ENCODE measurements at regions not wholly inside any gene's neighbourhood (a gene's known extent, or its start where the extent isn't known, plus 50 kb on each side); places are given as distances from the start of the nearest gene placed in this dataset.

DNA sequence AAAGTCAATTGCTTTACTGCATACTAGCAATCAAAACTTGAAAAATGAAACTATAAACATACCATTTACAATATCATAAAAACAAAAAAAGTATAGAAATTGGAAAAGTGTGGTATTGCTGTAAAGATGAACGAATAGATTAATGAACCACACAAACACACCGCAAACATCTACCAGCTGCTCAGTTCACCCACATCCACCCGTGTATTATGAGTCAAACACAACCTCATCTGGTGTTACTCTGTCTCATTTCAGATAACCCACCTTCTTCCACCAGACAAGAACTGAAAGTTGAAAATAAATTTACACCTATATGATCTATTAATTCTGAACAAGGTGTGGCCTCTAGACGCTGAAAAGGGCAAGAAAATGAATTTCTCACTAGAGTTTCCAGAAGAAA lies 53.3 kb downstream of the BLID start:
- no peak overlapping the region for H3K27ac ChIP-seq
- H3K36me3 ChIP-seq = no peaks in the 10 kb centered on the region
- DNase-seq (ENCODE audit: low read depth in 1 of 2, low spot score in 2 of 2) = no peak
- H3K4me3 ChIP-seq = no peak overlapping the region
- peaks cover 7% of the 10 kb centered on the region for H3K4me1 ChIP-seq (replicated peaks)
- H3K9me3 ChIP-seq (replicated peaks) = no peaks in the 10 kb centered on the region
- no peaks in the 10 kb centered on the region for H3K27me3 ChIP-seq (replicated peaks)

DNA sequence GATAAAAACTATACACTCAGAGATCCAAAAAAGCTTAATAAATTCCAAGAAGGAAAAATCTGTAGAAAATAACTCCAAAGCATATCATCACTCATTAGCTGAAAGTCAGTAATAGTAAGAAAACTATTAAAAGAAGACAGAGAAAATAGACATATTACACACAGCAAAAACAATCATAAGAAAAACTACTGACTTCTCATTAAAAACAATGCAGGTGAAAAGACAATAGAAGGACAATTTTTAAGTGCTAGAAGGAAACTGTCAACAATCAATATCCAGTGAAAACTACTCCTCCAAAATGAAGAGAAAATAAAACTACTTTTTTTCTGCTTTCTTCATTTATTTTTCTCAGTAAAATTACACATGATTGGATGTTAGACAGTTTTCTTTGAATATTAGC lies 56.5 kb downstream of the BLID start:
- no peak overlapping the region for H3K27ac ChIP-seq
- no peaks in the 10 kb centered on the region for H3K9me3 ChIP-seq (replicated peaks)
- no peak overlapping the region for H3K4me3 ChIP-seq
- DNase-seq (ENCODE audit: low read depth in 1 of 2, low spot score in 2 of 2) = no peak
- H3K27me3 ChIP-seq (replicated peaks) = no peaks in the 10 kb centered on the region
- H3K36me3 ChIP-seq = no peaks in the 10 kb centered on the region
- no peaks in the 10 kb centered on the region for H3K4me1 ChIP-seq (replicated peaks)

DNA sequence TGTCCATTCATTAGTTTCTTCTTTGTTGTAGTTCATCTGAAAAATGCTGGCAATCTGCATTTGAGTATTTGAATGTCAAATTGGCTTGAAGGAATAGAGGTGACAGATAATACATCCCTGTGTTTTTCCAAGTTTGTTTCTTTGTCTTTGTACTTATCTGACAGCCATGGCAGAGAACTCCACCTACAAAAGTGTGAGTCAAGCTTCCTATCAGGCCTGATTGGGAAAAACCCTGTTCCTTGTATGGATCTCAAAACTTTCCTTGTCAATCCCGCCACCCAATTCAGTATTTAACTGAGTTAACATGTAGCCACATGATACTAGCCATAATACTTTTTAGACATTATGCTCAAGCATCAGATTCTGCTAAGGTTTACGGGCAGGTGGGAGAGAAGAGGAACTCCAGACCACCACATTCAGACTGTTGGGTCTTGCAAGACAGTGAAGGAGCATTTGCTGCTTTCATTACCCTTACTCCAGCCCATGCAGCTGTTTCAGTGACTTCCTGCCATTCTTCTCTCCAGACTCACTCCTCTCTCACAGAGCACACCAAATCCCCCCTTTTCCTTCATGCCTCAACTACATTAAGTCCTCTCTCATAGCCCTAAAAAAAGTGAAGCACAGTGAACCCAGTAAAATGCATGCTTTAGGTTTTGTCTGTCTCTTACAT lies 65.9 kb downstream of the BLID start:
- Histone ChIP-seq H3K4me1 (replicated peaks) (peaks cover 5% of the 10 kb centered on the region), H3K36me3 (no peaks in the 10 kb centered on the region), H3K27ac (no peak overlapping the region), H3K9me3 (replicated peaks) (no peaks in the 10 kb centered on the region), H3K4me3 (no peak overlapping the region), H3K27me3 (replicated peaks) (no peaks in the 10 kb centered on the region)
- no peak for DNase-seq (ENCODE audit: low read depth in 1 of 2, low spot score in 2 of 2)

DNA sequence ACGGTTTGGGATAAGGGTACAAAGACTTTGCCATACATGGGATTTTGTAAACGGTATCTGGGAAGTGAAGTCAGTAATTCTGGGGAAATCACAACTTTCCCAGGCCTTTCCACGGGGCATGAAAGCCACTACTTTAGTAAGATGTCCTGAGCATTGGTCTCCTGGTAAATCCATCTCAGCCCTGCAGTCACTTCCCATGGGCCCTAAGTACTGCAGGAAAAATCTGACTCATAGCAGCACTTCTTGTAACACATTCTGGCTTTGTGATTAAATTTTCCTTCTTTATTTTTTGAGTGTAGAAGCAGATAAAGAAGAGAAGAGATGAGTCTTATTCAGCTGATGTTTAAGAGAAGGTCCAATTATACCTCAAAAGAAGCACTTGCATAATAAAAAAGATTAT lies 67.6 kb downstream of the BLID start:
- no peak for DNase-seq (ENCODE audit: low read depth in 1 of 2, low spot score in 2 of 2)
- Histone ChIP-seq H3K4me1 (replicated peaks) (peaks cover 21% of the 10 kb centered on the region), H3K9me3 (replicated peaks) (no peaks in the 10 kb centered on the region), H3K4me3 (no peak overlapping the region), H3K27me3 (replicated peaks) (no peaks in the 10 kb centered on the region), H3K27ac (no peak overlapping the region), H3K36me3 (no peaks in the 10 kb centered on the region)

DNA sequence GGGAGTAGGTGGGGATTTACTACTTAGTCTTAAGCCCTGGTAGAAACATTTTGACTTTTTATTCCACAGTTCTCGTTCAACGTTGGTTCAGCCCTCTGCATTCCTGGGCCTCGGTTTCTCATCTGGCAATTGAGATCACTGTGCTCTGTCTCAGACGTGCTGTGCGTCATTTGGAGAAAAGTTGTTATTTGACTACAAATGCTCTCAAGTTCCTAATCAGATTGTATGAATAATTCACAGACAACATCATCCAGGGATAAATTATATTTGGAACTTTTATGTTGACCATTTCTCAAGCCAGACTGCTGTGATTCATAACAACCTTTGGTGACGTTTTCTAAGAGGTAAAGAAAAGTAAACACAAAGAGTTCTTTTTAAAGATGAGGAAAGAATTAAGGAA lies 69.2 kb downstream of the BLID start:
- H3K27me3 ChIP-seq (replicated peaks) = no peaks in the 10 kb centered on the region
- peaks cover 33% of the 10 kb centered on the region for H3K4me1 ChIP-seq (replicated peaks)
- H3K9me3 ChIP-seq (replicated peaks) = no peaks in the 10 kb centered on the region
- no peak for DNase-seq (ENCODE audit: low read depth in 1 of 2, low spot score in 2 of 2)
- H3K36me3 ChIP-seq = no peaks in the 10 kb centered on the region
- no peak overlapping the region for H3K4me3 ChIP-seq
- H3K27ac ChIP-seq = no peak overlapping the region

DNA sequence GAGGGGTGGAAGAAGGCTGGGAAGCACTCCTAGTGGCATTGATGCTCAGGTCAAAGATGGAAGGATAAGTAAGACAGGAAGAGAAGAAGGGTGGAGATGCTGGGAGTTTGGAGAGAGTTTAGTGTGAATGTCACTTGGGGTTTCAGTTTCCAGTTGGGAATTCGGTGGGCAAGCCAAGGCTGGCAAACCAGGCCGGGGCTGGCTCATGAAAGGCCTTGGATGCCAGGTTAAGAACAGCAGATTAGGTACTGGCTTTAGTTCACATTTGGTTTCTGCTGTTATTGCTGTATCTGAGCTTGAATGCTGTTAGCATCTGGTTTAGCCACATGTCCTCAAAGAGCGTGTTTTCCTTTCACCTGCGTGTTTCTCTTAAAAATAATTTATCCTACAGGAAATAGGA lies 69.6 kb downstream of the BLID start:
- DNase-seq (ENCODE audit: low read depth in 1 of 2, low spot score in 2 of 2) = no peak
- Histone ChIP-seq H3K36me3 (no peaks in the 10 kb centered on the region), H3K27me3 (replicated peaks) (no peaks in the 10 kb centered on the region), H3K4me1 (replicated peaks) (peaks cover 37% of the 10 kb centered on the region), H3K4me3 (no peak overlapping the region), H3K27ac (no peak overlapping the region; the same call in 1 of the 2 replicates), H3K9me3 (replicated peaks) (no peaks in the 10 kb centered on the region)

DNA sequence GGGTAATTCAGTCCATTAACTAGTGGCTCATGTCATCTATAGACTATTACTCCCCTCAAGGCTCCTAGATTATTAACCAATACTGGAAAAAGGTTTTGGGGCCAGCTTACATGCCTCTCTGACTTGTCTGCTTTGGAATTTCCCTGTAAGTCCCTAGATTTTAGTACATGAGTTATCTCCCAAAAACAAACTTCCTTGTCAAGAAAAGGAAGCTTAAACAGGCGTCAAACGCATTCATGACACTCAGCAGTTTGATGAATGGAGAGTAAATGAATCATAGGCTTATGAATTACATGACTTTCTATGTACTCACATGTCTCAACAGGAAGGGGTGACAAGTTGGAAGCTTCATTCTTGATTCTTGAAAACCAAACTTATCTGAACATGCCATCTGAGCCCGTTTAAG lies 70.8 kb downstream of the BLID start:
- peak; percentile 42 to 65 for DNase-seq (ENCODE audit: low read depth in 1 of 2, low spot score in 2 of 2)
- no peak overlapping the region for H3K4me3 ChIP-seq
- no peaks in the 10 kb centered on the region for H3K36me3 ChIP-seq
- H3K9me3 ChIP-seq (replicated peaks) = no peaks in the 10 kb centered on the region
- H3K4me1 ChIP-seq (replicated peaks) = peaks cover 46% of the 10 kb centered on the region
- H3K27ac ChIP-seq = peak overlapping the region; percentile 79
- no peaks in the 10 kb centered on the region for H3K27me3 ChIP-seq (replicated peaks)

DNA sequence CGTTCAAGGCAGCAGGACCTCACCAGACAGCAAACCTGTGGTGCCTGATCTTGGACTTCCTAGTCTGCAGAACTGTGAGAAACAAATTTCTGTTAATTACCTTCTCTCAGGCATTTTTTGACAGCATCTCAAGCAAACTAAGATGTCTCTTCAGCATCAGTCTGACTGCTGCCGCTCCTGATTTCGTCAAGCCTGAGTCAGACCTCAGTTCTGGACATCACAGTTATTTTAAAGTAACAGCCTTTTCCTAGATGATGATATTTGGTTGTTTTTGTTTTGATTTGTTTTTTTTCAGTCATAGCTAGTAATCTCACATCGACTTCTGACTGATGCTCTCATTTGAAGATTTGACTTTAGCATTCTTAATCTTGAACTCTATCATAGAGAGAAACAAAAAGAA lies 71.9 kb downstream of the BLID start:
- Histone ChIP-seq H3K9me3 (replicated peaks) (no peaks in the 10 kb centered on the region), H3K36me3 (no peaks in the 10 kb centered on the region), H3K27me3 (replicated peaks) (no peaks in the 10 kb centered on the region), H3K27ac (peak overlapping the region; percentile 79), H3K4me1 (replicated peaks) (peaks cover 57% of the 10 kb centered on the region), H3K4me3 (peak overlapping the region; percentile 6; the same call in 1 of the 2 replicates)
- DNase-seq (ENCODE audit: low read depth in 1 of 2, low spot score in 2 of 2) = peak in 1 of 2 experiments; percentile 31

DNA sequence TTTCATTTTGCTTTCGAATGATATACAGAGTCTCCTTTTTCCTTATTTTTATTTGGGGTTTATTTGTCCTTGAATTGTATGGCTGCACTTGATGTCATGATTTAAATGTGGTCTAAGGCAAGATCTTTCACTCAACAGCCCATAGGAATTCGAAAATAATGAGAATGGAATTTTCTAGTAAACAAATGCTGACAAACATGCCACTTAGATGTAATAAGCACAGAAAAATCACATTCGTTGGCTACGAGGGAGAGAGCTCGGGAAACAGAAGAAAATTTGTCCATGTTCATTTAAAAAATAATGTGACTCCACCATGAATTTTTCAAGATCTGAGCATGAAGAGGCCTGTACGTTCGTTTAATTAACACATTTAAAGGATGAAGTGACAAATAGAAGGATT lies 73.0 kb downstream of the BLID start:
- Histone ChIP-seq H3K4me3 (no peak overlapping the region), H3K36me3 (no peaks in the 10 kb centered on the region), H3K9me3 (replicated peaks) (no peaks in the 10 kb centered on the region), H3K27me3 (replicated peaks) (no peaks in the 10 kb centered on the region), H3K4me1 (replicated peaks) (peaks cover 67% of the 10 kb centered on the region), H3K27ac (peak overlapping the region; percentile 79)
- DNase-seq (ENCODE audit: low read depth in 1 of 2, low spot score in 2 of 2) = peak in 1 of 2 experiments; percentile 49

DNA sequence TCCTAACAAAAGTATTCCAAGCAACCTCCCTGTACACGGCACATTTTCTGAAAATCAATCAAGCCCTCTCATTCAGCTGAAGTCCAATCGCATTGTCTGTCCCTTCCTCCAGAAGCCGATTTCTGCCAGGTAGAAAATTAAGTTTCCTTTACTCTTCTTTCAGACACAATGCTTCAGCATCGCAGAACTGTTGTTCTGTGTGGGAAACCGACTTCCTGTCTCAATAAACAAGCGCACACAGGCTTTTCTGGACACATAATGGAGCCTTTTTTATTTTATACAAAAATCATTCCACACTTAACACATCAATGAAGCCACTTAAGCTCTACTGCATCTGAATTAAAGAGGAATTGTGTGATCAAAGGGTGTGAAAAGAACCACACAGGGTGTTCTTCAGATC lies 75.6 kb downstream of the BLID start:
- H3K4me3 ChIP-seq = peak overlapping the region; percentile 24
- H3K36me3 ChIP-seq = no peaks in the 10 kb centered on the region

DNA sequence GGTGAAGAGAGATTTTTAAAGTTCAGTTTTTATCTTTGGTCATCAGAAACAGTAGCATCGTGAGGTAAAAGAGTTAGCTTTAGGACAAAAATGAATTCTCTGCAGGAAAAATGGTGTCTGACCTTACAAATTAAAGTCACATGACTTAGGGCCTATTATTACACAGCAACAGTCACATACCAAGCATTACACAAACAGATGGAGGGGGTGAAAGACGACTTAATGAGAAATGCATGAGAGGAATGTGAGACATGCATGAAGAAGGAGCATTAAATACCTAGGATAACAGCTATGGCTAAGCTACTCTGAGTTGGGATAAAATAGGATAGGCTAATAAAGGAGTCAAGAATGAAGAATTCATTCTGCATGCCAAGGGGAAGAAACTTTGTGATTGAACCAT lies 77.5 kb downstream of the BLID start:
- peak overlapping the region; percentile 96 for H3K27ac ChIP-seq
- H3K36me3 ChIP-seq = no peaks in the 10 kb centered on the region
- H3K4me1 ChIP-seq (replicated peaks) = peaks cover 51% of the 10 kb centered on the region
- no peaks in the 10 kb centered on the region for H3K9me3 ChIP-seq (replicated peaks)
- peak; percentile 41 to 78 for DNase-seq (ENCODE audit: low read depth in 1 of 2, low spot score in 2 of 2)
- no peaks in the 10 kb centered on the region for H3K27me3 ChIP-seq (replicated peaks)
- no peak overlapping the region for H3K4me3 ChIP-seq

More for the DNA sequence above, 75.6 kb downstream of the BLID start:
- Histone ChIP-seq H3K9me3 (replicated peaks) (no peaks in the 10 kb centered on the region), H3K4me1 (replicated peaks) (peaks cover 68% of the 10 kb centered on the region), H3K27ac (peak overlapping the region; percentile 96), H3K27me3 (replicated peaks) (no peaks in the 10 kb centered on the region)
- DNase-seq (ENCODE audit: low read depth in 1 of 2, low spot score in 2 of 2) = peak in 1 of 2 experiments; percentile 66

DNA sequence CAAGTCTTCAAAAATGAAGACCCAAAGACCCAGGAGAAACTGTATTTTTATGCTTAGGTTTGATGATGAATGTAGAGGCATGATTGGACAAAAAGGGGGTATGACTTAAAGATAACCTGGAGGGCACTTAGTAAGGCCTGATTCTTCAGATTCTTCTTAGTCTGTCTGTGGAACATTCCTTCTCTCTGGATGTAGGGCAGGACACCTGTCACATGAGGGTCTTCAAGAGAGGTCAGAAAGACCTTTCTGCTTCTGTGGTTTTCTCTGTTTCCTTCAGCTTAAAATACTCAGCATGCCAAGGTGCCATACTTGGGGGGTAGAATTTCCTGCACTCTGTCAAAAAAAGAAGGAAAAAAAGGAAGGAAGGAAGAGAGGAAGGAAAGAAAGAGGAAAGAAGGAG lies 78.1 kb downstream of the BLID start:
- Histone ChIP-seq H3K27me3 (replicated peaks) (no peaks in the 10 kb centered on the region), H3K36me3 (no peaks in the 10 kb centered on the region), H3K27ac (peak overlapping the region; percentile 96), H3K4me3 (no peak overlapping the region), H3K4me1 (replicated peaks) (peaks cover 46% of the 10 kb centered on the region), H3K9me3 (replicated peaks) (no peaks in the 10 kb centered on the region)
- no peak for DNase-seq (ENCODE audit: low read depth in 1 of 2, low spot score in 2 of 2)

DNA sequence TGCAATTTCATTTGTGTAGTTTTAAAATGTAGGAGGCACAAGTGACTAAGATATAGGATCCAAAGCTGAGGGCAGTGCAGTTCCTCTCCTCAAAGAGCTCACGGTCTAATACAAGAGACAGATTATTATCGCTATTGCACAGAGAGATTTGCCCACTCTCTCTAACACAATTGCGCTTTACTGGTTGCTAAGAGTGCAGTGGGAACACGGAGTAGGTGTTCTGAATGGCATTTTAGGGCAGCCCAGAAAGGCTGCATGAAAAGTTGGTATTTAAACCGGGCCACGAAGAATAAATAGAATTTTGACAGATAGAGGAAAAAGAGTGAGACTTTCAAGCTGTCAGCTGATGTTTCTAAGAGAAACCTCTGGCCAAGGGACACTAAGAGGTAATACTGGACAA lies 79.5 kb downstream of the BLID start:
- Histone ChIP-seq H3K27me3 (replicated peaks) (no peaks in the 10 kb centered on the region), H3K4me1 (replicated peaks) (peaks cover 33% of the 10 kb centered on the region), H3K36me3 (no peaks in the 10 kb centered on the region), H3K27ac (no peak overlapping the region), H3K9me3 (replicated peaks) (no peaks in the 10 kb centered on the region), H3K4me3 (no peak overlapping the region)
- DNase-seq (ENCODE audit: low read depth in 1 of 2, low spot score in 2 of 2) = no peak

DNA sequence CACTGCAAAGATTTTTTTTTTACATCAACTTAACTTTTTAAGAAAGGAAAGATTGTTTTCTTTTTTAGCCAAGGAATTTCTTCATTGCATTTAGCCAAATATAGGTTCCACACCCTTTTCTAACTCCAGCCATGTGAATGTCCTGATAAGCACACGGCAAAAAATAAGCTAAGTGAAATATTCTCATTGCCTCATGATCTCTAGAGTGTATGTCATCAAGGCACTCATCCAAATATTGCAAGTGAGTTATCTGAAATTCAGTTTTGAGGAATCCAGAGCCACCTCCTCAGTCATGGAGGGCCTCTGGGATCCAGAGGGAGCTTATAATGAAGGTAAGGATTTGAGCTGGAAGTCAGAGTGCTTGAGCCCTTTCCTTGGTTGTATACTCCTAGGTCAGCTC lies 80.0 kb downstream of the BLID start:
- no peak for DNase-seq (ENCODE audit: low read depth in 1 of 2, low spot score in 2 of 2)
- H3K4me1 ChIP-seq (replicated peaks) = peaks cover 30% of the 10 kb centered on the region

DNA sequence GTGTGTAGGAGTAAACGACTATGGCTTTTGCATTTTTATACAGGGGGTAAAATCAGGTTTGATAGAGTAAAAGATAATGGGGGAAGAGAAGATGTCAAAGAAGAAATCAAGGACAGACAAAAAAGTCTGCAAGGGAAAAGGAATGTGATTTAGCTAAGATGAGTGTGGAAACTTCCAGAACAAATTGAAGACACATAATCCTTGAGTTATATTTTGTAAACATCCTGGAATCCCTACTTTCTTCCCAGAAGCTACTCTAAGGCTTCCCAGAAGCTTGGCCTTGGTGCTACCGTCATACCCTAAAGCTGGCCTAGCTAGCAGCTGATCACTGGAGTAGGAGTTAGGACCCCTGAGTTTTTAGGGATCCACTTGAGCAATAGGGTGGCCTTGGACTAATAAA lies 82.4 kb downstream of the BLID start:
- no peak for DNase-seq (ENCODE audit: low read depth in 1 of 2, low spot score in 2 of 2)

More for the DNA sequence above, 80.0 kb downstream of the BLID start:
- H3K27ac ChIP-seq = no peak overlapping the region
- no peaks in the 10 kb centered on the region for H3K36me3 ChIP-seq
- H3K27me3 ChIP-seq (replicated peaks) = no peaks in the 10 kb centered on the region
- no peak overlapping the region for H3K4me3 ChIP-seq
- H3K9me3 ChIP-seq (replicated peaks) = no peaks in the 10 kb centered on the region

More for the DNA sequence above, 82.4 kb downstream of the BLID start:
- Histone ChIP-seq H3K27me3 (replicated peaks) (no peaks in the 10 kb centered on the region), H3K27ac (no peak overlapping the region), H3K36me3 (no peaks in the 10 kb centered on the region), H3K4me3 (no peak overlapping the region), H3K4me1 (replicated peaks) (peaks cover 8% of the 10 kb centered on the region), H3K9me3 (replicated peaks) (no peaks in the 10 kb centered on the region)

All from SJSA1 (cell line).